Stomach smooth muscle (tissue), 2 donors: ENCODE measurements at regions not wholly inside any gene's neighbourhood (a gene's known extent, or its start where the extent isn't known, plus 50 kb on each side); places are given as distances from the start of the nearest gene placed in this dataset.

ENCODE experiments used
- H3K27ac ChIP-seq: one replicate; pipeline ENCODE4 v1.7.0; 2013; ENCODE audit warnings: mild to moderate bottlenecking, low read length, inconsistent platforms
- H3K27me3 ChIP-seq, 2 donors: one replicate each; pipeline ENCODE4 v1.7.0; 2013; ENCODE audit warnings: low read length in 2 of 2; ENCODE audit not compliant: insufficient read depth in 2 of 2, control insufficient read depth in 1 of 2
- H3K36me3 ChIP-seq, 2 donors: one replicate each; pipeline ENCODE4 v1.7.0; 2013; ENCODE audit warnings: low read length in 2 of 2; ENCODE audit not compliant: control insufficient read depth in 2 of 2, insufficient read depth in 2 of 2
- H3K4me1 ChIP-seq: one replicate; pipeline ENCODE4 v1.7.0; 2013; ENCODE audit warnings: low read length; ENCODE audit not compliant: control insufficient read depth, insufficient read depth
- H3K4me3 ChIP-seq, 2 donors: one replicate each; pipeline ENCODE4 v1.7.0; 2013; ENCODE audit warnings: low read length in 2 of 2
- H3K9ac ChIP-seq, 2 donors: one replicate each; pipeline ENCODE4 v1.7.0; 2013; ENCODE audit warnings: low read length in 2 of 2, mild to moderate bottlenecking in 1 of 2
- H3K9me3 ChIP-seq, 2 donors: one replicate each; pipeline ENCODE4 v1.7.0; 2013; ENCODE audit warnings: low read length in 2 of 2; ENCODE audit not compliant: control insufficient read depth in 2 of 2
- donor health status: healthy.
- donor health status: Pancreatic carcinoma.

GRCh38 chr2:106960683-106961161 is 74.8 kb upstream of the ST6GAL2 start:
- Histone ChIP-seq H3K4me3 (no peak overlapping the region), H3K27ac (no peak overlapping the region), H3K4me1 (no peaks in the 10 kb centered on the region), H3K27me3 (no peaks in the 10 kb centered on the region), H3K9me3 (no peaks in the 10 kb centered on the region), H3K36me3 (no peaks in the 10 kb centered on the region), H3K9ac (no peak overlapping the region)

DNA sequence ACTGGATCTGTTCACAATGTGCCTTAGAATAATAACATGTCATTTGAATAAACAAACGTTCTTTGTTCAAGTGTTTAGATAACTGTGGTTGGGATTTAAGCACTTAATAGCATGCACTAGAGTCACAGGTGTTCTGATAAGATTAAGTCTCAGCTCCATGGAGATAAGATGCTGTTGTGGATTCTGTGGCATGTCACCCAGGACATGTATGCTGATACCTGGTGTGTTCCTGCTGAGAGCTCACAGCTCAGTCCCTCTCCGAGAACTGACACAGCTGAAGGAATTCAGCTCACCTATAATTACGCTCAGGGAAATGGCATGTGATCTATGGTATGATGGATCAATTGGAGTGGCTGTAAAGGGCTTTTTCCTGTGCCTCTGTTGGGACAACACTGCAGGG is 75.4 kb upstream of the ST6GAL2 start:
- no peak overlapping the region for H3K4me3 ChIP-seq
- no peaks in the 10 kb centered on the region for H3K4me1 ChIP-seq
- no peaks in the 10 kb centered on the region for H3K36me3 ChIP-seq
- H3K27ac ChIP-seq = no peak overlapping the region
- no peak overlapping the region for H3K9ac ChIP-seq
- no peaks in the 10 kb centered on the region for H3K9me3 ChIP-seq
- no peaks in the 10 kb centered on the region for H3K27me3 ChIP-seq

- Histone ChIP-seq H3K27me3 (no peaks in the 10 kb centered on the region), H3K9me3 (no peaks in the 10 kb centered on the region), H3K4me3 (no peak overlapping the region), H3K4me1 (no peaks in the 10 kb centered on the region), H3K36me3 (no peaks in the 10 kb centered on the region), H3K27ac (no peak overlapping the region), H3K9ac (no peak overlapping the region)
These were observed 77.2 kb upstream of the ST6GAL2 start for GRCh38 chr2:106963156-106963555.

DNA sequence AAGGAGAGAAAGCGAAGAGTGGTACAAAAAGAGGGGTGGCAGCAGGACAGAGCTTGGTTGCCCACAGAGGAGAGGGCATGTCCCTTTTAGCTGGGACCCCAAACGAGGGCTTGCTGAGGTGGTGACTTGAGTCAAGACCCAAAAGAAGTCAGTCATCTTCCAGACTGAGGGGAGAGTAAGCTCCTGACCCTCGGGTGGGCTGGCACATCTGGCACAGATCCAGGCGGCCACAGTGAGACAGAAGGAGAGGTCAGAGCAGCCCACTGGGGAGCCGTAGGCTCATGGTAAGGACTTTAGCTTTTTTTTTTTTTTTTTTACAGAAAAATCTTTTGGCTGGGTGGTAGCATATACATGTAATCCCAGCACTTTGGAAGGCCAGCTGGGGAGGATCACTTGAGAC is 77.9 kb upstream of the ST6GAL2 start:
- Histone ChIP-seq H3K4me3 (no peak overlapping the region), H3K36me3 (no peaks in the 10 kb centered on the region)

DNA sequence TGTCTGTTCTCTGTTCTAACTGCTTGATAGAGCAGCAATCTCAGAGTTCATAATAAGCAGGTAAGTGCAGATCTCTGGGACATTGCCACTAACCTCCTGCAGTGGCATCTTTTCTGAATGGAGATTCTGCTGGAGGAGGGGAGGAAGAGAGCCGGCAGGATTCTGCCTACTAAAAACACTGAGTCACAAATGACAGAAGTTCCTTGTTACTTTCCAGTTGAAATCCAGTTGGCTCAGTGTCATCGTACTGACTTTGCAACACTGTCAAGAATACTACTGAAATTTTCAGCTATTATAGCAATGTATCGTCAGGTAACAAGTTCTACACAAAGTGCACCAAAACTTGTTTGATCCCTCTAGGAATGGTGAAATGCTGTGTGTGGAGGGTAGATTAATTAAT is 79.6 kb upstream of the ST6GAL2 start:
- Histone ChIP-seq H3K27ac (no peak overlapping the region), H3K36me3 (no peaks in the 10 kb centered on the region), H3K9me3 (peaks cover 0 to 5% of the 10 kb centered on the region in 2 donors), H3K27me3 (no peaks in the 10 kb centered on the region), H3K4me1 (no peaks in the 10 kb centered on the region), H3K9ac (no peak overlapping the region), H3K4me3 (no peak overlapping the region)

More for the DNA sequence above, 77.9 kb upstream of the ST6GAL2 start:
- Histone ChIP-seq H3K9ac (no peak overlapping the region), H3K4me1 (no peaks in the 10 kb centered on the region), H3K27me3 (no peaks in the 10 kb centered on the region), H3K9me3 (peaks cover 0 to 5% of the 10 kb centered on the region in 2 donors), H3K27ac (no peak overlapping the region)

DNA sequence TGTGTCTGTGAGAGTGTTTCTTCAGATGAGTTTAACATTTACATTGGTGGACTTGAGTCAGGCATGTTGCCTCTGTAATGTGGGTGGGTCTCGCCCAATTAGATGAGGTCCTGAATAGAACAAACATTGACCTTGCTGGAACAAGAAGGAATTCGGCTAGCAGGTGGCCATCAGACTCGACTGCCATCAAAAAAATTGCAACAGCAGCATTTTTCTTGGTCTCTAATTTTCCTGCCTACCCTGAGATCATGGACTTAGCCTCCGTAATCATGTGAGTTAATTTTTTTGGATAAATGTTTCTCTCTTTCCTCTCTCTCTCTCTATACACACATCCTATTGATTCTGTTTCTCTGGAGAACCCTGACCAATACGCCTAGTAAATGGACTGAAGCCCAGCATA is 83.8 kb upstream of the ST6GAL2 start:
- Histone ChIP-seq H3K27me3 (no peaks in the 10 kb centered on the region), H3K9ac (no peak overlapping the region), H3K27ac (no peak overlapping the region), H3K36me3 (no peaks in the 10 kb centered on the region), H3K4me1 (no peaks in the 10 kb centered on the region), H3K4me3 (no peak overlapping the region), H3K9me3 (peaks cover 0 to 5% of the 10 kb centered on the region in 2 donors)

DNA sequence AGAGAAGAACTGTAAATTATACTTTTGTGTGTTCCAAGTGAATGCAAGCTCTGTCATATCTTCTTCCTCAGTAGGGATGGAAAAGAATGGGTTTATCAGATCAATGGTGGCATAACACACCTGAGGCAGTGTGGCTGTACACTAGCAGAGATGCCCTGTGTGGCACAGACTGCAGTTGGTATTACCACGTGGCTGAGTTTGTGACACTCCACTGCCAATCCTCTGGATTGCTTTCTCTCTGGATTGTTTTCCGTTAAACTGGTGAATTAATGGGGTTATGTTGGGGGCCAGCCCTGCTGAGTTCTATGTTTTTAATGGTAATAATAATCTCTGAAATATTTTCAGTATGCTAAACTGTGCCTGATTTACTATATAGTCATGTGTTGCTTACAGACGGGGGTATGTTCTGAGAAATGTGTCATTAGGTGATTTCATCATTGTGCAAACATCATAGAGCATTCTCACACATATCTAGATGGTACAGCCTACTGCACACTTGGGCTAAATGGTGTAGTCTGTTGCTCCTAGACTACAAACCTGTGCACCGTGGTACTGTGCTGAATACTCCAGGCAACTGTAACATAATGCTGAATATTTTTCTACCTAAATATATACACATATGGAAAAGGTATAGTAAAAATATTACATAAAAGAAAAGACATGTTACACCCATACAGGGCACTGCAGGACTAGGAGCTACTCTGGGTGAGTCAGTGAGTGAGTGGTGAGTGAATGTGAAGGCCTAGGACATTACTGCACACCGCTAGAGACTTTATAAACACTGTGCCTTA is 84.7 kb upstream of the ST6GAL2 start:
- Histone ChIP-seq H3K9me3 (peaks cover 0 to 5% of the 10 kb centered on the region in 2 donors), H3K27ac (no peak overlapping the region), H3K27me3 (no peaks in the 10 kb centered on the region), H3K9ac (no peak overlapping the region), H3K36me3 (no peaks in the 10 kb centered on the region), H3K4me1 (no peaks in the 10 kb centered on the region), H3K4me3 (no peak overlapping the region)

DNA sequence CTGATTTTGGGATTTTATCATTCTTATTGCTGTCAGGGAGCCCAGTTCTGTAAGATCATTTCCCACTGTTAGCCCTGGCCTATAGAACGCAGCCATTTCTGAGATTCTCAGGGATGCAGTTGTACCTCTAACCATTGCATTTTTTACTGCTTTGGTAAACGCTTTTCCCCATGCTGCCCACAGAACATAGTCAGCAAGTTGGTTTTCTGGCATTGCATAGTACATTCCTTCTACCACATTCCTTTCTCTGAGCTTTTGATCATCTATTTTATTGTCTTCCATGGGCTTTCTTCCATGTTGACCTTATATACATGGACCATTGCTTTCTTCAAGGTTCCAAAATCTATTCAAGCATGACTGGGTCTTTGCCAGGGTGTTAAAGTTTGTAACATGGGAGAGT is 86.8 kb upstream of the ST6GAL2 start:
- Histone ChIP-seq H3K4me3 (no peak overlapping the region), H3K27ac (no peak overlapping the region), H3K4me1 (no peaks in the 10 kb centered on the region), H3K27me3 (no peaks in the 10 kb centered on the region), H3K9me3 (peaks cover 0 to 5% of the 10 kb centered on the region in 2 donors), H3K9ac (no peak overlapping the region), H3K36me3 (no peaks in the 10 kb centered on the region)

DNA sequence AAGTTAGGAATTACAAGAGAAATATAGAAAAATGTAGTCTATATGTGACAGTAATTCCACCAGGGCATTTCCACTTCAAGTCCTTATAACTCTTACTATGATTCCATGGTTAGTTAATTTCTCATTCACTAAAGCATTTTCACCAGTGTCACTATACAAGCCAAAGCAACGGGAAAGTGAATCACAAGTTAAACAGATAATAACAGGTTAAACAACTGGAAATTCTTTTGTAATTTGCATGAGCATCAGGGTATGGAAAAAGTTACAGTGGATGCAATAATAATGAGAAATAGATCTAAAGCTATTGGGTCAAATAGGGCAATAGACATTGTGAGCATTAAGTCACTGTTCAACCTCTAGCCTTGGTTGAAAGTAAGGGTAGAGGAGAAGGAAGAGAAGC is 88.9 kb upstream of the ST6GAL2 start:
- Histone ChIP-seq H3K27me3 (no peaks in the 10 kb centered on the region), H3K36me3 (no peaks in the 10 kb centered on the region), H3K27ac (no peak overlapping the region), H3K9ac (no peak overlapping the region), H3K9me3 (no peaks in the 10 kb centered on the region), H3K4me1 (no peaks in the 10 kb centered on the region), H3K4me3 (no peak overlapping the region)

DNA sequence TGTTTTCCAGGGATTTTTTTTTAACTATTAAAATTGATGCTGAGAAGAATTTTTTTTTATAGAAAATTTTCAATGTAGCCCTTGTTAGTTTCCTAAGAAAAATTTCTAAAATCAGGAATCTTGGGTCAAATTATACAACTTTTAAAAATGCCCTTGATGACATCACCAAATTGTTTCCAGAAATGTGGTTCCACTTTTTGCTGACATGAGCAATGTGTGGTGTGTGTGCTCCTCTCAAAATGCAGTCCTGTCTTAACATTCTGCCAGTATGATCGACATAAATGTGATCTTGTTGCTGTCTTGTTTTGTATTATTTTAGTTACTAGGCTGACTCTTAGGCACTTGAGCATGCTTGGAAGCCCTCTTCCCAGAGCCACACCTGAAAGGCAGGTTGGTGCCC is 89.7 kb upstream of the ST6GAL2 start:
- Histone ChIP-seq H3K9me3 (no peaks in the 10 kb centered on the region), H3K36me3 (no peaks in the 10 kb centered on the region), H3K4me1 (no peaks in the 10 kb centered on the region), H3K9ac (no peak overlapping the region), H3K4me3 (no peak overlapping the region), H3K27me3 (no peaks in the 10 kb centered on the region), H3K27ac (no peak overlapping the region)

DNA sequence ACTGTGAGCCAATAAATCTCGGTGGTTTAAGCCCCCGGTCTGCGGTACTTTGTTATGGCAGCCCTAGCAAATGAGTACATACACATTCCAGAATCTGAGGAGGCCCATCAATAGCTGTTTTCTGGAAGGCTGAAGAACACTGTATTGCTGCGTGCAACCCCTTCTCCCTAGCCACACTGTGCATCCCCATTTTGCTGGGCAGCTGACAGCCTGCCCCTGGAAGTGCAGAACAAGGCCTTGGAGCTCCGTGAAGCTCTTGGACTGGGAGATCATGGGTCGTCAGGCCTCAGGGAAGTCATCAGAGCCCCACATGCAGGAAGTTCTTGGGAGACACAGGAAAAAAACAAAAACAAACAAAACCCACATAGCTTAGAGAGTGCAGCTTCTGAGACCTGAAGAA is 90.6 kb upstream of the ST6GAL2 start:
- Histone ChIP-seq H3K36me3 (no peaks in the 10 kb centered on the region), H3K4me1 (no peaks in the 10 kb centered on the region), H3K9me3 (no peaks in the 10 kb centered on the region), H3K27ac (no peak overlapping the region), H3K9ac (no peak overlapping the region), H3K4me3 (no peak overlapping the region), H3K27me3 (no peaks in the 10 kb centered on the region)
